Hematopoietic multipotent progenitor cell treated with erythropoietin and hydrocortisone succinate and interleukin-3 and kit ligand, for 4 days (in vitro differentiated cells): ENCODE measurements at regions not wholly inside any gene's neighbourhood (a gene's known extent, or its start where the extent isn't known, plus 50 kb on each side); places are given as distances from the start of the nearest gene placed in this dataset.
"Not testable (repeated sequence)": the region's sequence is repeated elsewhere in the genome, so short reads cannot be mapped to it uniquely, and the experiment has no call there.

Experiments
- DNase-seq: peaks from one replicate; pipeline ENCODE4 v3.0.0-alpha.2; 2015

- DNase-seq, result not testable (repeated sequence)
Observed at GRCh38 chr7:13631207-13632049, 358.0 kb downstream of the ETV1 start.

DNA sequence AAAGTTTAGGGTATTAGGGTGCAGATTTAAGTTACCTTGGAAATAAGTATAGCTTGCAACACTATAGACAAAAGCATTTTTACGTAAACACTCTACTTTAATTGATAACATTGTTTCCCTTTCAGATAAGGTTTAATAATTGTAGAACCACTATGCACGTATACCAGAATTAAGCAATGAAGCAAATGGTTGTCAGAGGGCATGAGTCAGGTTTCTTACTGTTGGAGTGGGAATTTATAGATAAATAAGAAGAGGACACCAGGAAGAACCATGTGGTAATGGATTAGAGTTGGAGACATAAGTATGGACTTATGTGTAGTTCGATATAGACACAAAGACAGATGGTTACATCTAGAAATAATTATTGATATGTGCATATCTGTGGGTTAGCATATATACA, 355.6 kb downstream of the ETV1 start:
- DNase-seq, result no peak

GRCh38 chr7:13639396-13639795, 350.1 kb downstream of the ETV1 start:
- no peak for DNase-seq

- no peak for DNase-seq
Observed at GRCh38 chr7:13641714-13642113, 347.8 kb downstream of the ETV1 start.

GRCh38 chr7:13651167-13651566, 338.3 kb downstream of the ETV1 start:
- no peak for DNase-seq

DNA sequence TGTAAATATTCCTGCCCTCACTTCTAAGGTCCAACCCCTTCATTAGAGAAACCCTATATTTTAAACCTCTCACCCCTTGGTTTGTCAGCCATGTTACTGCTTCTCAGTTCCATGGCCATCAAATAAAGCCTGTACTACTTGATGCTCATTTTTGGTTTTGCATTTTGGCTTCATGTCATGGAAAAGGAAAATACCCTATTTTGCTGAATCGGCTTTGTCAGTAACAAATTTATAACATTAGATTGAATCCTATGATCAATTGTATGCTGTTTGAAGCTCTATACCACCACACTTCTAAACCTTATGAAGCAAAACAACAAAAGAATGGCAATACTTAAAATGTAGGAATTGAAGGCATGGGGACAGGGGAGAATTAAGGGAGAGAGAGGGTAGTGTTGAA, 333.1 kb downstream of the ETV1 start:
- no peak for DNase-seq

DNA sequence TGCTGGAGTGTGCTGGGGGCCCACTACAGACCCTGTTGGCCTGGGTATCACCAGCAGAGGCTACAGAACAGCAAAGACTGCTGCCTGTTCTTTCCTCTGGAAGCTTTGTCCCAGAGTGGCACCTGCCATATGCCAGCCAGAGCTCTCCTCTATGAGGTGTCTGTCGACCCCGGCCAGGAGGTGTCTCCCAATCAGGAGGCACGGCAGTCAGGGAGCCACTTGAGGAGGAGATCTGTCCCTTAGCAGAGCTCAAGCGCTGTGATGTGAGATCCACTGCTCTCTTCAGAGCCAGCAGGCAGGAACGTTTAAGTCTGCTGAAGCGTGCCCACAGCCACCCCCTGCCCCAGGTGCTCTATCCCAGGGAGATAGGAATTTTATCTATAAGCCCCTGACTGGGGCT, 316.2 kb downstream of the ETV1 start:
- no peak for DNase-seq

DNA sequence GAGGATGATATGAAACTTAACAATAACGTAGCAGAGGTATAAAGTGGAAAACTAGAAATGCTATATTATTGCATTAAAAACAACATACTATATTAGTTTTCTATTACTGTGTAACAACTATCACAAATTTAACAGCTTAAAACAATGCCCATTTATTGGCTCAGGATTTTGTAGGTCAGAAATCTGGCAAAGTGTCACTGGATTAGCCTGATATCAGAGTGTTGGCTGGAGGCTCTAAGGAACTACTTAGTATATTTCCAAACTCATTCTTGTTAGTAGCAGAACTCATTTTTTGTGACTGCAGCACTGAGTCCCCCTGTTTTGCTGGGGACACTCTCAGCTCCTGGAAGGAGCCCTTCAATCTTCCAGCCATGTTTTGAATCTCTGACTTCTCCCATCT, 306.8 kb downstream of the ETV1 start:
- no peak for DNase-seq

GRCh38 chr7:13687500-13687899, 302.0 kb downstream of the ETV1 start:
- no peak for DNase-seq

GRCh38 chr7:13692548-13692947, 296.9 kb downstream of the ETV1 start:
- no peak for DNase-seq

GRCh38 chr7:13702251-13702650, 287.2 kb downstream of the ETV1 start:
- DNase-seq, result no peak

DNA sequence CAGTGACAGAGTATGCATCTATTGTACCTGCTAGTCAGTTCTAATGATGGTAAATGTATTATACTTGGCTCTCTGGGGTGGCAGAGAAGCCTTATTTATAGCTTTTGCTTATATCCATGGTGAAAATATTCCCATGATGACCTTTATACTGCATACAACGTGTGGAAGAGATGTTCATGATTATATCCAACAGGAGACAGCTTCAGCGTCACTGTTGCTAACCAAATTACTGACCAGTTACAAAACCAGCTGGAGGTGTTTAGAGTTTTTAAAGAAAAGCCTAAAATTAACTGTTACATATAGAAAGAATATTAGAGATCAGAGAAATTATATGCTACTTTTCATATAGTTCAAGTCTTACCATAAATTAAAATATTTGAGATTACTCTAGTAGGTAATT, 280.8 kb downstream of the ETV1 start:
- DNase-seq, result no peak

- DNase-seq, result no peak
Observed at GRCh38 chr7:13713092-13713491, 276.4 kb downstream of the ETV1 start.

- no peak for DNase-seq
Observed at GRCh38 chr7:13715534-13715933, 273.9 kb downstream of the ETV1 start.

DNA sequence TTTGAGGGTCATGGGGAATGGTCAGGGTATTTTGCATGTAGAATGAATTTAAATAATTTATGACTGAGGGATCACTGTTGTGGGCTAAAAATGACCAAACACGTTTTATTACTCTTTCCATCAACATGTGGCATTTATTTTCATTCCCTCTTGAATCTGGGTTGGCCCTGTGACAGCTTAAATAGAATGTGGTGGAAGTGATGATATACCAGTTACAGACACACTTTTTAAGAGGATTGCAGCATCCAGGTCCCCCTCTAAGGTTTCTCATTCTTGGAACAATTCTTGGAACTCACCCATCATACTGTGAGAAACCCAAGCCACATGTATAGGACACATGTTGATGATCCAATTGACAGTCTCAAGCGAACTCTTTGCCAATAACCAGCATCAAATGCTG, 272.4 kb downstream of the ETV1 start:
- no peak for DNase-seq

GRCh38 chr7:13724191-13724976, 265.1 kb downstream of the ETV1 start:
- no peak for DNase-seq

- no peak for DNase-seq
Observed at GRCh38 chr7:13724977-13725566, 264.4 kb downstream of the ETV1 start.

- DNase-seq, result peak; percentile 5
Observed at GRCh38 chr7:13725591-13725990, 263.9 kb downstream of the ETV1 start.

DNA sequence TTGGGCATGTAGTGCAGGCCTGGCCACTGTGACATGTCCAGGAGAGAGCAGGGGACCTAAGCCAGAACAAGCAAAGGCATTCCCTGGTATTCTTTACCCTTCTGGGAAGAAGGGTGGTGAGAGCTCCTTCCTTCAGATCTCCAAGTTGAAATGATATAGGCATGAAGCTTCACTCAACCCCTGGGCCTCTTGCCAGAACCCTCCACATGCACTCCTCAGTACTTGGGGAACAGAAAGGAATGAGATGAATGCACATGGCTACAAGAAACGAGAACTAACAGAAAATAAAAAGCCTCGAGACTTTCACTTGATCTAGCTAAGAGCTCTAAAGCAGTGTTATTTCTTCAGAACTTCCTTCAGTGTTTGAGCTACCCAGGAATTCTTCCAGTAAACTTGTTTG, 262.2 kb downstream of the ETV1 start:
- DNase-seq, result no peak

- no peak for DNase-seq
Observed at GRCh38 chr7:13727751-13728150, 261.7 kb downstream of the ETV1 start.

- not testable (repeated sequence) for DNase-seq
Observed at GRCh38 chr7:13728430-13728829, 261.0 kb downstream of the ETV1 start.

DNA sequence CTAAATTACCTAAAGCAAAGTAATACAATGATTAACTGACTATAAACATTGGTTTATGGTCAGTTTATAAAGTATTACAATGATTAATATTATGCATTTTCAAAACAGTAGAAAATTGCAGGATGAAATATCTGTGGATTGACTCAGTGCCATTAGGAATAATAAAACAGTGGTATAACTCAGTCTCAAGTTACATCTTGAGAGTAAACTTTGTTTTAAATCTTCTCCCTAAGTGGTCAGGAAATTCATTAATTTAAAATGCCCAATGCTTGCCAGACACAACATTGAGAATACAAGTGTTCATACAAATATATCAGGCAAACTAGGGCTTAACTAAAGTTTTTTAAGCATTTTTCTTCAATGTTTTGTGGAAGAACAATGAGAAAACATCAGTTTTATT, 257.8 kb downstream of the ETV1 start:
- DNase-seq, result no peak

GRCh38 chr7:13737563-13737962, 251.9 kb downstream of the ETV1 start:
- no peak for DNase-seq

- no peak for DNase-seq
Observed at GRCh38 chr7:13742126-13742525, 247.3 kb downstream of the ETV1 start.
